Activated T-helper 2 cell treated with anti-CD3 and anti-CD28 coated beads, Interferon-gamma antibody, Interleukin-2, Interleukin-4, amounts not matched to agents 10 μg/mL and 5 μg/mL and 100 μg/mL, durations not matched to agents 14 hours and 24 hours and 36 hours (primary cell): ENCODE measurements at regions not wholly inside any gene's neighbourhood (a gene's known extent, or its start where the extent isn't known, plus 50 kb on each side); places are given as distances from the start of the nearest gene placed in this dataset.

Experiments
- DNase-seq: peaks from one replicate; pipeline ENCODE4 v3.0.0; 2021; ENCODE audit warnings: low spot score
- H3K27ac Mint-ChIP-seq: one replicate; pipeline ENCODE4 v1.8.0; 2021; ENCODE audit warnings: mixed read lengths
- H3K27me3 Mint-ChIP-seq: one replicate; pipeline ENCODE4 v1.8.0; 2021; ENCODE audit warnings: low read depth, mixed read lengths
- H3K36me3 Mint-ChIP-seq: one replicate; pipeline ENCODE4 v1.8.0; 2021; ENCODE audit warnings: low read depth, mixed read lengths
- H3K4me1 Mint-ChIP-seq: one replicate; pipeline ENCODE4 v1.8.0; 2021; ENCODE audit warnings: low read depth, mixed read lengths
- H3K4me3 Mint-ChIP-seq: one replicate; pipeline ENCODE4 v1.8.0; 2021; ENCODE audit warnings: low read depth, mild to moderate bottlenecking, moderate library complexity, mixed read lengths
- H3K9me3 Mint-ChIP-seq: one replicate; pipeline ENCODE4 v1.8.0; 2021; ENCODE audit warnings: mixed read lengths
- intact Hi-C: fragments of 100-400 bp; cut with micrococcal nuclease; formaldehyde crosslinking; loops from one replicate; pipeline ENCODE4 v1.15.1; 2023

- H3K36me3 Mint-ChIP-seq, result no peaks in the 10 kb centered on the region
- intact Hi-C loops, result no loop called here
- H3K27me3 Mint-ChIP-seq, result no peaks in the 10 kb centered on the region
- H3K9me3 Mint-ChIP-seq, result no peaks in the 10 kb centered on the region
- no peak overlapping the region for H3K27ac Mint-ChIP-seq
- no peak for DNase-seq
- no peak overlapping the region for H3K4me3 Mint-ChIP-seq
- H3K4me1 Mint-ChIP-seq, result no peaks in the 10 kb centered on the region
Observed at GRCh38 chr3:81299481-81299880, 462.0 kb downstream of the GBE1 start.

GRCh38 chr3:81295906-81296577 is 465.4 kb downstream of the GBE1 start:
- Mint-ChIP-seq H3K27ac (no peak overlapping the region), H3K4me3 (no peak overlapping the region), H3K36me3 (no peaks in the 10 kb centered on the region), H3K9me3 (no peaks in the 10 kb centered on the region), H3K27me3 (no peaks in the 10 kb centered on the region), H3K4me1 (no peaks in the 10 kb centered on the region)
- no peak for DNase-seq
- intact Hi-C loops, result no loop called here

GRCh38 chr3:81293156-81293555 is 468.3 kb downstream of the GBE1 start:
- Mint-ChIP-seq H3K27me3 (no peaks in the 10 kb centered on the region), H3K27ac (no peak overlapping the region), H3K9me3 (no peaks in the 10 kb centered on the region), H3K4me1 (no peaks in the 10 kb centered on the region), H3K4me3 (no peak overlapping the region), H3K36me3 (no peaks in the 10 kb centered on the region)
- intact Hi-C loops, result no loop called here
- DNase-seq, result no peak

- intact Hi-C loops, result no loop called here
- no peaks in the 10 kb centered on the region for H3K4me1 Mint-ChIP-seq
- no peak overlapping the region for H3K4me3 Mint-ChIP-seq
- no peaks in the 10 kb centered on the region for H3K27me3 Mint-ChIP-seq
- no peaks in the 10 kb centered on the region for H3K9me3 Mint-ChIP-seq
- no peak for DNase-seq
- H3K27ac Mint-ChIP-seq, result no peak overlapping the region
- no peaks in the 10 kb centered on the region for H3K36me3 Mint-ChIP-seq
Observed at GRCh38 chr3:81291586-81291985, 469.9 kb downstream of the GBE1 start.

GRCh38 chr3:81289676-81290075 is 471.8 kb downstream of the GBE1 start:
- Mint-ChIP-seq H3K9me3 (no peaks in the 10 kb centered on the region), H3K27me3 (no peaks in the 10 kb centered on the region), H3K4me3 (no peak overlapping the region), H3K4me1 (no peaks in the 10 kb centered on the region), H3K27ac (no peak overlapping the region), H3K36me3 (no peaks in the 10 kb centered on the region)
- no peak for DNase-seq
- intact Hi-C loops, result no loop called here

- peaks cover 5% of the 10 kb centered on the region for H3K9me3 Mint-ChIP-seq
- H3K4me3 Mint-ChIP-seq, result no peak overlapping the region
- no peak overlapping the region for H3K27ac Mint-ChIP-seq
- no peak for DNase-seq
- H3K27me3 Mint-ChIP-seq, result no peaks in the 10 kb centered on the region
- intact Hi-C loops, result no loop called here
- no peaks in the 10 kb centered on the region for H3K4me1 Mint-ChIP-seq
- no peaks in the 10 kb centered on the region for H3K36me3 Mint-ChIP-seq
Observed at GRCh38 chr3:81279481-81280379, 481.7 kb downstream of the GBE1 start.

- no peaks in the 10 kb centered on the region for H3K36me3 Mint-ChIP-seq
- H3K27ac Mint-ChIP-seq, result no peak overlapping the region
- H3K9me3 Mint-ChIP-seq, result peaks cover 5% of the 10 kb centered on the region
- no peak overlapping the region for H3K4me3 Mint-ChIP-seq
- no peaks in the 10 kb centered on the region for H3K4me1 Mint-ChIP-seq
- intact Hi-C loops, result no loop called here
- H3K27me3 Mint-ChIP-seq, result no peaks in the 10 kb centered on the region
- no peak for DNase-seq
Observed at GRCh38 chr3:81277853-81278252, 483.6 kb downstream of the GBE1 start.

GRCh38 chr3:81274671-81275070 is 486.8 kb downstream of the GBE1 start:
- H3K4me1 Mint-ChIP-seq, result no peaks in the 10 kb centered on the region
- no peak for DNase-seq
- no peaks in the 10 kb centered on the region for H3K27me3 Mint-ChIP-seq
- no peak overlapping the region for H3K27ac Mint-ChIP-seq
- H3K9me3 Mint-ChIP-seq, result no peaks in the 10 kb centered on the region
- H3K36me3 Mint-ChIP-seq, result no peaks in the 10 kb centered on the region
- intact Hi-C loops, result no loop called here
- H3K4me3 Mint-ChIP-seq, result no peak overlapping the region

- Mint-ChIP-seq H3K27ac (no peak overlapping the region), H3K4me3 (no peak overlapping the region), H3K27me3 (no peaks in the 10 kb centered on the region), H3K4me1 (no peaks in the 10 kb centered on the region), H3K36me3 (no peaks in the 10 kb centered on the region), H3K9me3 (no peaks in the 10 kb centered on the region)
- DNase-seq, result no peak
- intact Hi-C loops, result no loop called here
Observed at GRCh38 chr3:81270603-81271379, 490.7 kb downstream of the GBE1 start.

- Mint-ChIP-seq H3K27ac (no peak overlapping the region), H3K4me3 (no peak overlapping the region), H3K9me3 (no peaks in the 10 kb centered on the region), H3K27me3 (no peaks in the 10 kb centered on the region), H3K4me1 (no peaks in the 10 kb centered on the region), H3K36me3 (no peaks in the 10 kb centered on the region)
- no peak for DNase-seq
- intact Hi-C loops, result no loop called here
Observed at GRCh38 chr3:81268526-81268925, 492.9 kb downstream of the GBE1 start.

GRCh38 chr3:81261996-81262395 is 499.4 kb downstream of the GBE1 start:
- no peak for DNase-seq
- no peaks in the 10 kb centered on the region for H3K36me3 Mint-ChIP-seq
- intact Hi-C loops, result no loop called here
- H3K4me1 Mint-ChIP-seq, result no peaks in the 10 kb centered on the region
- no peaks in the 10 kb centered on the region for H3K9me3 Mint-ChIP-seq
- no peak overlapping the region for H3K4me3 Mint-ChIP-seq
- no peaks in the 10 kb centered on the region for H3K27me3 Mint-ChIP-seq
- no peak overlapping the region for H3K27ac Mint-ChIP-seq

- H3K4me1 Mint-ChIP-seq, result no peaks in the 10 kb centered on the region
- no peak overlapping the region for H3K4me3 Mint-ChIP-seq
- intact Hi-C loops, result no loop called here
- H3K27ac Mint-ChIP-seq, result no peak overlapping the region
- DNase-seq, result no peak
- H3K27me3 Mint-ChIP-seq, result no peaks in the 10 kb centered on the region
- no peaks in the 10 kb centered on the region for H3K9me3 Mint-ChIP-seq
- H3K36me3 Mint-ChIP-seq, result no peaks in the 10 kb centered on the region
Observed at GRCh38 chr3:81255463-81255862, 506.0 kb downstream of the GBE1 start.

- Mint-ChIP-seq H3K9me3 (peaks cover 3% of the 10 kb centered on the region), H3K4me1 (no peaks in the 10 kb centered on the region), H3K27ac (no peak overlapping the region), H3K4me3 (no peak overlapping the region), H3K36me3 (no peaks in the 10 kb centered on the region), H3K27me3 (no peaks in the 10 kb centered on the region)
- DNase-seq, result no peak
- intact Hi-C loops, result no loop called here
Observed at GRCh38 chr3:81251096-81251495, 510.3 kb downstream of the GBE1 start.
